Fibroblast of skin of back (primary cell): ENCODE measurements at regions not wholly inside any gene's neighbourhood (a gene's known extent, or its start where the extent isn't known, plus 50 kb on each side); places are given as distances from the start of the nearest gene placed in this dataset.
"Not testable (repeated sequence)": the region's sequence is repeated elsewhere in the genome, so short reads cannot be mapped to it uniquely, and the experiment has no call there.

Experiments
- DNase-seq: peaks from one replicate; pipeline ENCODE4 v3.0.0-alpha.2; 2013

- no peak for DNase-seq
Measured at GRCh38 chr10:117492504-117492903, 50.0 kb upstream of the EMX2 start.

- DNase-seq: no peak
Measured at GRCh38 chr10:117488004-117488403, 54.5 kb upstream of the EMX2 start.

GRCh38 chr10:117486606-117487005 is 55.9 kb upstream of the EMX2 start:
- no peak for DNase-seq

- no peak for DNase-seq
Measured at GRCh38 chr10:117483056-117483590, 59.4 kb upstream of the EMX2 start.

GRCh38 chr10:117481011-117481410 is 61.5 kb upstream of the EMX2 start:
- DNase-seq: not testable (repeated sequence)

GRCh38 chr10:117480097-117480496 is 62.4 kb upstream of the EMX2 start:
- DNase-seq: no peak

- peak; percentile 76 for DNase-seq
Measured at GRCh38 chr10:117477961-117478670, 64.4 kb upstream of the EMX2 start.

GRCh38 chr10:117477211-117477947 is 65.2 kb upstream of the EMX2 start:
- no peak for DNase-seq

GRCh38 chr10:117476716-117477115 is 65.8 kb upstream of the EMX2 start:
- no peak for DNase-seq

GRCh38 chr10:117476281-117476680 is 66.3 kb upstream of the EMX2 start:
- no peak for DNase-seq

- DNase-seq: no peak
Measured at GRCh38 chr10:117472872-117473271, 69.7 kb upstream of the EMX2 start.

- DNase-seq: no peak
Measured at GRCh38 chr10:117471344-117471874, 71.1 kb upstream of the EMX2 start.

GRCh38 chr10:117470733-117471132 is 71.8 kb upstream of the EMX2 start:
- DNase-seq: no peak

- DNase-seq: no peak
Measured at GRCh38 chr10:117468665-117469064, 73.9 kb upstream of the EMX2 start.

- no peak for DNase-seq
Measured at GRCh38 chr10:117464176-117464575, 78.4 kb upstream of the EMX2 start.

GRCh38 chr10:117463545-117463920 is 79.0 kb upstream of the EMX2 start:
- DNase-seq: no peak

- no peak for DNase-seq
Measured at GRCh38 chr10:117462816-117463544, 79.6 kb upstream of the EMX2 start.

GRCh38 chr10:117462424-117462792 is 80.1 kb upstream of the EMX2 start:
- no peak for DNase-seq

GRCh38 chr10:117461766-117462423 is 80.7 kb upstream of the EMX2 start:
- peak; percentile 86 for DNase-seq

GRCh38 chr10:117460846-117461765 is 81.4 kb upstream of the EMX2 start:
- DNase-seq: no peak

GRCh38 chr10:117458571-117458970 is 83.3 kb upstream of the PDZD8 start:
- no peak for DNase-seq
